ENCODE measurements at regions not wholly inside any gene's neighbourhood (a gene's known extent, or its start where the extent isn't known, plus 50 kb on each side); places are given as distances from the start of the nearest gene placed in this dataset.

- DNase-seq (ENCODE audit: low read depth) = no peak
- H3K4me3 ChIP-seq (ENCODE audit: low read depth, low read length) = no peak overlapping the region
- no peak for TF ChIP-seq CTCF (IDR thresholded peaks at IDR 0.05; ENCODE audit: control insufficient read depth, extremely low read depth, insufficient read depth)
These were observed 160.1 kb upstream of the SATB1 start for GRCh38 chr3:18585004-18585968.

GRCh38 chr3:18580268-18580667 lies 155.1 kb upstream of the SATB1 start:
- no peak for DNase-seq (ENCODE audit: low read depth)
- TF ChIP-seq CTCF (IDR thresholded peaks at IDR 0.05; ENCODE audit: control insufficient read depth, extremely low read depth, insufficient read depth) = no peak
- no peak overlapping the region for H3K4me3 ChIP-seq (ENCODE audit: low read depth, low read length)

GRCh38 chr3:18579661-18580060 lies 154.5 kb upstream of the SATB1 start:
- H3K4me3 ChIP-seq (ENCODE audit: low read depth, low read length) = no peak overlapping the region
- no peak for TF ChIP-seq CTCF (IDR thresholded peaks at IDR 0.05; ENCODE audit: control insufficient read depth, extremely low read depth, insufficient read depth)
- no peak for DNase-seq (ENCODE audit: low read depth)

DNA sequence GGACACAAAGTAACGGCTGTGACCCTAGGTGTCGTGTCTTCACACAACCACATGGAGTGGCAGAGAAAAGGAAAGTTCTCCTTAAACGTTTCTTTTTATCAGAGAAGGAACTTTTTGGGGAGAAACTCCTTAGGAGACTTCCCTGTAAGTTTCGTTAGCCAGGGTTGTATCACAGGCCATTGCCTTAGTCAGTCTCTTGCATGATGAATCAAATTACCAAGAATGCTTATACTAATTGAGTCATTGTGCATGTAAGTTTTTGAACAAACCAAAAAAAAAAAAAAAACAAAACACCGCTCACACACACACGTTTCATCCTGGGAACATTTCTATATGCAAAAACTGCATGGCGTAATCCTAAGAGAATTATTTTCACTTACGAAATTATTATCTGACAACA lies 150.4 kb upstream of the SATB1 start:
- no peak overlapping the region for H3K4me3 ChIP-seq (ENCODE audit: low read depth, low read length)
- TF ChIP-seq CTCF (IDR thresholded peaks at IDR 0.05; ENCODE audit: control insufficient read depth, extremely low read depth, insufficient read depth) = no peak
- DNase-seq (ENCODE audit: low read depth) = no peak

GRCh38 chr3:18572809-18573208 lies 147.7 kb upstream of the SATB1 start:
- H3K4me3 ChIP-seq (ENCODE audit: low read depth, low read length) = no peak overlapping the region
- DNase-seq (ENCODE audit: low read depth) = no peak

DNA sequence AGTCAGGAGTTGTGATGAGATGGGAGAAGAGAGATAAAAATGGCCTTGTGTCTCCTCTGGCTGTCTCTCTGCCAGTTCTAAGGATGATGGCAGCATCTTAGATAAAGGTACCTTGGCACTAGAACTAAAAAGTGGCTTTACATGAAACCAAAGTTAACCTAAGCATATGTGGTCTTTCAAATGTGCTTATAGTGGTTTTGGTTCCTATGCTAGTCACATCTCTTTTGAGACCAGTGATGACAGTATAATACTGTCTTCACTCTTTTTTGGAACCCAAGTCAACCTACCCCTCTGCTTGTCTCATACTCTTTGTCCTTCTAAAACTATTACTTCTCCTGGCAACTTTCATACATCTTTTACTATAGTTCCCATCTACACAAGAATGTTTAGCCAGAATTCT lies 142.2 kb upstream of the SATB1 start:
- no peak for TF ChIP-seq CTCF (IDR thresholded peaks at IDR 0.05; ENCODE audit: control insufficient read depth, extremely low read depth, insufficient read depth)
- DNase-seq (ENCODE audit: low read depth) = no peak
- H3K4me3 ChIP-seq (ENCODE audit: low read depth, low read length) = no peak overlapping the region

More at GRCh38 chr3:18572809-18573208, 147.7 kb upstream of the SATB1 start:
- no peak for TF ChIP-seq CTCF (IDR thresholded peaks at IDR 0.05; ENCODE audit: control insufficient read depth, extremely low read depth, insufficient read depth)

Measured in LNCaP clone FGC (cell line).